ENCODE measurements at regions not wholly inside any gene's neighbourhood (a gene's known extent, or its start where the extent isn't known, plus 50 kb on each side); places are given as distances from the start of the nearest gene placed in this dataset.

- DNase-seq (no peak), ATAC-seq (no peak)
- no peaks in the 10 kb centered on the region for H3K27me3 ChIP-seq
- no peak overlapping the region for H3K27ac ChIP-seq
- no peaks in the 10 kb centered on the region for H3K4me1 ChIP-seq
- H3K36me3 ChIP-seq: no peaks in the 10 kb centered on the region
- no peaks in the 10 kb centered on the region for H3K9me3 ChIP-seq
- H3K4me3 ChIP-seq: no peak overlapping the region
- TF ChIP-seq CTCF (IDR thresholded peaks at IDR 0.05): no peak
- intact Hi-C loops (cut with DNase I): no loop called here
These were observed 362.9 kb upstream of the TLE4 start for GRCh38 chr9:79208791-79209396.

GRCh38 chr9:79210541-79211243 is 361.1 kb upstream of the TLE4 start:
- TF ChIP-seq CTCF (IDR thresholded peaks at IDR 0.05): no peak
- no peaks in the 10 kb centered on the region for H3K9me3 ChIP-seq
- no peak for ATAC-seq
- DNase-seq: no peak
- H3K36me3 ChIP-seq: no peaks in the 10 kb centered on the region
- no peaks in the 10 kb centered on the region for H3K4me1 ChIP-seq
- H3K27ac ChIP-seq: no peak overlapping the region
- intact Hi-C loops (cut with DNase I): no loop called here
- no peak overlapping the region for H3K4me3 ChIP-seq
- H3K27me3 ChIP-seq: no peaks in the 10 kb centered on the region

GRCh38 chr9:79213417-79214125 is 358.2 kb upstream of the TLE4 start:
- Histone ChIP-seq H3K9me3 (no peaks in the 10 kb centered on the region), H3K4me3 (no peak overlapping the region), H3K4me1 (no peaks in the 10 kb centered on the region), H3K36me3 (no peaks in the 10 kb centered on the region), H3K27me3 (no peaks in the 10 kb centered on the region), H3K27ac (no peak overlapping the region)
- no peak for ATAC-seq
- intact Hi-C loops (cut with DNase I): no loop called here
- DNase-seq: no peak
- no peak for TF ChIP-seq CTCF (IDR thresholded peaks at IDR 0.05)

- Histone ChIP-seq H3K36me3 (no peaks in the 10 kb centered on the region), H3K4me3 (no peak overlapping the region), H3K27me3 (no peaks in the 10 kb centered on the region), H3K4me1 (no peaks in the 10 kb centered on the region), H3K27ac (no peak overlapping the region), H3K9me3 (no peaks in the 10 kb centered on the region)
- ATAC-seq (no peak), DNase-seq (no peak)
- TF ChIP-seq CTCF (IDR thresholded peaks at IDR 0.05): no peak
- intact Hi-C loops (cut with DNase I): no loop called here
These were observed 355.9 kb upstream of the TLE4 start for GRCh38 chr9:79215821-79216220.

GRCh38 chr9:79220251-79220650 is 351.5 kb upstream of the TLE4 start:
- Histone ChIP-seq H3K4me1 (no peaks in the 10 kb centered on the region), H3K27ac (no peak overlapping the region), H3K9me3 (no peaks in the 10 kb centered on the region), H3K4me3 (no peak overlapping the region), H3K36me3 (no peaks in the 10 kb centered on the region), H3K27me3 (no peaks in the 10 kb centered on the region)
- no peak for ATAC-seq
- intact Hi-C loops (cut with DNase I): no loop called here
- DNase-seq: no peak
- TF ChIP-seq CTCF (IDR thresholded peaks at IDR 0.05): no peak

Data from left lung (tissue), 4 donors.